Femur (tissue), 1 donor: ENCODE measurements at regions not wholly inside any gene's neighbourhood (a gene's known extent, or its start where the extent isn't known, plus 50 kb on each side); places are given as distances from the start of the nearest gene placed in this dataset.
"Not testable (repeated sequence)": the region's sequence is repeated elsewhere in the genome, so short reads cannot be mapped to it uniquely, and the experiment has no call there.

Experiments used
- DNase-seq: peaks from one replicate; pipeline ENCODE4 v3.0.0-alpha.2; 2017

DNA sequence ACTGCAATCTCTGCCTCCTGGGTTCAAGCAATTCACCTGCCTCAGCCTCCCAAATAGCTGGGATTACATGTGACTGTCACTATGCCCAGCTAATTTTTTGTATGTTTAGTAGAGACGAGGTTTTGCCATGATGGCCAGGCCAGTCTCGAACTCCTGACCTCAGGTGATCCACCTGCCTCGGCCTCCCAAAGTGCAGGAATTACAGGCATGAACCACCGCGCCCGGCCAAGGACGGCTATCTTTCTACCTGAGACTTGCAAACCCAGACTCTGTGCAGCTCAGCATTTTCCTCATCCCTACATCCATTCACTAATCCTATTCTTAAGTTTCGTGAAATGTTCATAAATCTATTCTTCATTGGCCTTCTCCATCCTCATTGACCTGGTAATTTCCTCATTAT is 330.0 kb downstream of the ANTXR2 start:
- no peak for DNase-seq

GRCh38 chr4:79739912-79740311 is 331.9 kb upstream of the GK2 start:
- no peak for DNase-seq

DNA sequence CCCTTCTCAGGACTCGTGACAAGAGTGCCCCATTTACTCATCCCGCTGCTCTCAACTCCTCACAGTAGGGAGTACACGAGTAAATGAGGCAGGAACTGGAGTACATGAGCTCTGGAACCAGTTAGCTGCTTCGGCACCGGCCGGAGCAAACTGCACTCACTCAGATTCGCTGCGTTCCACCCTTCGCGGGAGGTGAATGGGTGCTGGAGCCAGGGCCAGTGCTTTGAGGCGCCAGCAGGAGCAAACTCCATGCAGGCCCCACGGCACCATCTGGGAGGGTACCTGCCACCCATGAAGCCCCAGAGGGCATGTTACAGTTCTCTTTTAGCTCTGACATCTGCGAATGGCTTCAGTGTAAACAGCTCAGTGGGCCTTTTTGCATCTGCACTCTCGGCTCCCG is 315.5 kb upstream of the GK2 start:
- no peak for DNase-seq

- DNase-seq: no peak
Observed at GRCh38 chr4:79700356-79700755, 292.3 kb upstream of the GK2 start.

GRCh38 chr4:79697444-79697843 is 289.4 kb upstream of the GK2 start:
- DNase-seq: no peak

GRCh38 chr4:79696534-79696933 is 288.5 kb upstream of the GK2 start:
- DNase-seq: not testable (repeated sequence)

DNA sequence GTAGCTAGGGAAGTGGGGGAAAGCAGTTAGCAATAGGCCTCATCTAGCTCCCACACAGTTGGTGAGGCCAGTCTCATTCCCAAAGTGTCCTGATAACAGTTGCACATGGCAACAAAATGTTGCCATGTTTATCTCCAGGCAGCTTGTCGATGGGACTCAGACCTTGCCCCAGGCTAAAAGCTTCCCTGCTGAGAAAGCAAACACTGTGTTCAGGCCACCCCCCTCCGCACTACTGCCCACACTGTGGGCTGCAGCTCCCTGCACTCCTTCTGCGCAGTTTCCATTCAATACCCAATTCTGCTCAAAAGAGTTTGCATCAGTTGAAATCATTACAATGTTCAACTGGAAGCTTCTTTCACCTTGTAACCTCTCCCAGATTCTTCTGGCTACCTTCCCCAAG is 287.8 kb upstream of the GK2 start:
- DNase-seq: no peak

GRCh38 chr4:79689740-79690139 is 281.7 kb upstream of the GK2 start:
- no peak for DNase-seq

DNA sequence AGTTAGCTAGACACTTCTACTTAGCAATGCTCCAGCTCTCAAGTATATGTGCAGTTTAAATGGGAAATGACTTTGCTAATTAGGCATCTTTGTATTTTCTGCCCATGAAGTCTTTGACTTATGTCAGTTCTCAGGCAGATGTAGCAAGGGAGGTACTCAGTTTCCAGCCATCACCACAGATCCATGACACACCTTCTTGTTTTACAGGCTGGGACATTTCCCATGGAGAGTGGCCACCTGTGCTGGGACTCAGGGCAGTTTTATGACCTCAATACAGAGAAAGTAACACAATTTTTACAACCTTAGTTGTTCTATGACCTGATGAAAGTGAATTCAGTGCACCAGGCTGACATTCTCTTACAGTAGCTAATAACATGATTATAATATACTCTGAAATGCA is 280.7 kb upstream of the GK2 start:
- no peak for DNase-seq

GRCh38 chr4:79687006-79687405 is 279.0 kb upstream of the GK2 start:
- no peak for DNase-seq

- DNase-seq: no peak
Observed at GRCh38 chr4:79685542-79685941, 277.5 kb upstream of the GK2 start.

DNA sequence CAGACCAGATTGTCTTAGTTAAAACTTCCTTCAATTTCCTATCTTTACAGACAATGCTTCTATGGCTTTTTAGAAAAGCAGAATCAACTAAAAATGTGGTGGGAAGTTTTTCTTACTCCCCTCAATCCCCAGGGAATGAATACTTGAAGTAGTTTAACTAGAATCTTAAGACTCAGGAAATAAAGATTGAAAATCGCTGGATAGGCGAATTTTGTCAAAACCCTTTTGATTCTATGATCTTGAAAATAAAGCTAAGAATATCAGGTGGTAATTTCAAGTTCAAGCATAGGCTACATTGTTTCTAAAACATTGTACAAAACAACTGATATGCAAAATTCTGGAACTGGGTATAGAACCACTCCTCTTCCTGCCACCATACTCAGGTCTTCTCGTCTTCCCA is 276.5 kb upstream of the GK2 start:
- DNase-seq: no peak

DNA sequence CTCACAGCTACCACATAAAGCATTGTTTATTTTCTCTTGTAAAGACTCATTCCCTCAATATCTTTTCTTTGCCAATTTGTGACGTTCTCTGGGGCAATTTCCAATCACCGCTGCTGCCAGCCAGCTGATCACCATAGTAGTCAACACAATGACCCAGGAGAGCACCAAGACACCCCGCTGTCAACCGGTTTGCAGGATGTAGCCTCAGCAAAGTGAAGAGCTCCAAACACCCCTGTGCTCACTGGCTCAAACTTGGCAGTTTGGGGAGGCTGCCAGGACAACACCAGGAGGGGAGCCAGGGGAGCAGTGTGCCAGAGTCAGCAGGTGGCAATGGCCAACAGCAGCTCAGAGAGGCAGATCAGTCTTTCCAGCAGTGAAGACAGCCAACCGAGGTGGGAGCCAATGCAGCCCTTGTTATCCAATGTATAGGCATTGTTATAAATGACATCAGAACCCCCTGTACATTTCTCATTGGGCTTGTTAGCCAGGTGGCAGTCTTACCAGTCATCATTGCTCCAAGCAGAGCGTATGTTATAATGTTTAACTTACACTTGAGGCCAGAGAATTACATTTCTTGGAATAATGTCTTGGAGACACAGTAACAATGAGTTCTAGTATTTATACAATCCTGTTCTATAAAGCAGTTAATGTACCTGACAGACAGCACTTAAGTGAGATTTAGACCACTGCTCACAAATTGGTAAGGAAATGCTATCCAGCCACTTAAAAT is 274.9 kb upstream of the GK2 start:
- peak; percentile 74 for DNase-seq

DNA sequence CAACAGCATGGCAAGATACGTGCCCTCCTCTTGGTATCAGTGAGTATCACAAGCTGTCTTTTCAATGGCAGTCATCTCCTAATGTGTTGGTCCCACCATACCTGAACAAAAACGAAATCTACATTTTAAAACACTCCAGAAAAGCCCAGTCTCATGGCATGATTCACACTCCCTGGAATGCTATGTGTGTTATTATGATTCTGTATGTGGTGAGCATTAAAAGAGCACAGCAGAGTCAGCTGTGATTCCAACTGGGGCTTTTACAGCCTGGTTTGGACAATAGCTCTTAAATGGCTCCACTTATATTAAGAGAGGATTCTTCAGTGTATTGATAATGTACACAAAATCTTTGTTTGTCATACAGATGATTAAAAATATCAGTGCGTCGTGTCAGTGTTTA is 274.1 kb upstream of the GK2 start:
- no peak for DNase-seq

GRCh38 chr4:79679859-79680258 is 271.8 kb upstream of the GK2 start:
- no peak for DNase-seq

- DNase-seq: no peak
Observed at GRCh38 chr4:79678472-79679202, 270.6 kb upstream of the GK2 start.

DNA sequence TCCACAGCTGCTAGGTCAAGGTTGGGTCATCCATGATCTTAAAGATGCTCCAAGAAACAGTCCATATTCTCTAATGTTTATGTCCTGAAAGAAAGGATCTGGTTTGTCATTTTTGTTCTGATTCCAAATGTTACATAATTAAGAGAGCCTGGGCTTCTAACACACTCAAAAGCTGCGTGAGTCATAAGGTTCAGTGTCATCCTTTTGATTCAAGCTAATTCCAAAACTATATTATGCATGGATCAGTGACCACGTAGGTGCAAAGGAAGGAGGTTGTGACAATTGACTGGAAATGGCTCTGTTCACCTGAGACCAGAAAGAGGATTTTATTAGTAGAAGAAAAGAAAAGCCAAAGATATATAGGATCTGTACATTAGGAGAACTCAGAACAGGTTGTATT is 268.7 kb upstream of the GK2 start:
- DNase-seq: no peak

DNA sequence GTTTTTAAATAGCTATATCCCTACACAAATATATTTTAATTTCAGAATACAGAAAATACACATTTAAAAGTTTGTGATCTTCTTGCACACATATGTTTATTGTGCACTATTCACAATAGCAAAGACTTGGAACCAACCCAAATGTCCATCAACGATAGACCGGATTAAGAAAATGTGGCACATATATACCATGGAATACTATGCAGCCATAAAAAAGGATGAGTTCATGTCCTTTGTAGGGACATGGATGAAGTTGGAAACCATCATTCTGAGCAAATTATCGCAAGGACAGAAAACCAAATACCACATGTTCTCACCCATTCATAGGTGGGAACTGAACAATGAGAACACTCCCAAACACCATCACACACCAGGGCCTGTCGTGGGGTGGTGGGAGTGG is 266.9 kb upstream of the GK2 start:
- not testable (repeated sequence) for DNase-seq

GRCh38 chr4:79673898-79674297 is 265.9 kb upstream of the GK2 start:
- no peak for DNase-seq

GRCh38 chr4:79673377-79673776 is 265.3 kb upstream of the GK2 start:
- DNase-seq: no peak

DNA sequence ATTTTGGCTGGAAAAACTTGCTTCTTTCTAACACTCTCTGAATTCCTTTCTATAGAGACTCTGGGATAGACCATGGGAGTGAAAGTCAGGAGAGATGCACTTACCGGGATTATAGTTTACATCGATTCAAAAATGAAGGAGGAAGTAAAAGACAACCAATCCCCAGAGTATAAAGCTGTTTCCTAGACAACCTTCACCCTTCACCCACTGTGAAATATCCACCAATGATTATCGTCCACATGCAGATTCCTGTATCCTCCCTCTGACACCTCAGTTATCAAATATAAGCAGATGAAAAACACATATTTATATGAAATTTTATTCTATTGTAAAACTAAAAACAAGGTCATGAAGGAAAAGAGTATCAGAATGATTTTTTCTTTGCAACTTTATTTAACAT is 258.8 kb upstream of the GK2 start:
- DNase-seq: no peak

DNA sequence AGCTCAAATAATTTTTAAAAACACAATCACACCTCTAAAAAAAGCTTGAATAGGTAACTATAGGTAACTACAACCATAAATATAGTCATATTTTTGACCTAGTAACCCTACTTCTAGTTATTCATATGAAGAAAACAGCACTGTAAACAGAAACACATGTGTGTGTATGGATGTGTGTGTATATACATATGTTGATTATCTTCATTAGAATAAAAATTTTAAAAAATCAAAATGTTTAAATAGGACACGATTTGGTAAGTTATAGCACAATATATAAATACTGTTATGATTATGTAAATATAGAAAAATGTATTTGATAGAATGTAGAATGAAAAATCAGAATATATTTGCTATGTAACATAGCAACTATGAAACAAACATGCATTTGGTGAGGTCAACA is 258.1 kb upstream of the GK2 start:
- no peak for DNase-seq

- DNase-seq: no peak
Observed at GRCh38 chr4:79663865-79664264, 255.8 kb upstream of the GK2 start.

DNA sequence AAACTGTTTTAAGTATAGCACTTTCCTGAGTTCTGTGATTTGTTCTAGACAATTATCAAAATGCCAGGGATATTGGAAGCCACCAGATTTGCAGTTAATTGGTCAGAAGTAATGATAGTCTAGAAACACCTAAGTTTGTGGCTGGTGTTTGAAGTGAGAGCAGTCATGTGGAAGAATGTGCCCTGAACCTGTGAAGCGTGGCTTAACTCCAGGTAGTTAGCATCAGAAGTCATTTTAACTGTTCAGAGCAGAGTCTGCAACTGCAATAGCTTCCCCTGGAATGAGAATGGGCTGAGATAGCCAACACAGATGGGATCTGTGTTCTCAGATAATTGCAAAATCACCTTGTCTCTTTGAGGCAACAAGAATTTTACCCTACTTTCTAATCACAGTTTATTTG is 255.1 kb upstream of the GK2 start:
- DNase-seq: no peak

DNA sequence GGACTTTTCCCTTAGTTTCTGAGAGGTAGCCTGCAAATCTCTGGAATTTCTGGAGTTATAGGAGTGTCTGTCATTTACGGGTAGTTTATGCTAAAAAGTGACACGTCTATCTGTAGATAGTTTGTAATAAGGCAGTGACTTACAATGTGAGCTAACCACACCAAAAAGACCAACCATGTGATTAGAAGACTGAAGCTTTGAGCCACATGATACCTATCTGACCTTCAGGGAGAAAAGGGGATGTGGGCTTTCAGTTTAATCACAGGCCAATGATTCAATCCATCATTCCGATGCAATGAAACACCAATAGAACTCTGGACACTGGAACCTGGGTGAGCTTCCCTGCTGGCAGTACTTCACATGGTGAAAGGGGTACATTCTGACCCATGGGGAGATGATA is 254.6 kb upstream of the GK2 start:
- no peak for DNase-seq
